HG03342 (cell line): ENCODE measurements at regions not wholly inside any gene's neighbourhood (a gene's known extent, or its start where the extent isn't known, plus 50 kb on each side); places are given as distances from the start of the nearest gene placed in this dataset.
"Not testable (repeated sequence)": the region's sequence is repeated elsewhere in the genome, so short reads cannot be mapped to it uniquely, and the experiment has no call there.

Experiments
- ATAC-seq: cut with Tn5 transposase; IDR thresholded peaks from one replicate; pipeline ENCODE4 v1.9.1; 2021; ENCODE audit warnings: mild to moderate bottlenecking, moderate library complexity; ENCODE audit not compliant: unreplicated experiment

DNA sequence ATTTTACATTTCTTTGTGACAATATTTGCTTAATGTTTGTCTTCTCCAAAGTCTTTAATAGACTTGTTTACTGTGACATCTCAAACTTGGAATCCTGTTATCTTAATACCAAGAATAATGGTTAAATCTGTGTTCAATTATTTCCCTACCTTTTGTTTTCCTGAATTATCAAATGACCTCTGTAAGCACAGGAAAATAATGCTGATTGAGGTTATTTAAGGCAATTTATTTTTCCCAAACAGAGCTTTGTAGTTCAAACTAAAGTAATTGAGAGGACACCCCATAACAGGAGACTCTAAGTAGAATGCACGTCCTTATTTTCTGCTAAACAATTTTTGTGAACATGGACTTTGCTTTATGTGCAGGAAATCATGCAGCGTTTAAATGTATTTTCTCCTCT lies 195.0 kb downstream of the BTBD3 start:
- no peak for ATAC-seq

- no peak for ATAC-seq
These were observed 195.4 kb downstream of the BTBD3 start for GRCh38 chr20:12113075-12113467.

DNA sequence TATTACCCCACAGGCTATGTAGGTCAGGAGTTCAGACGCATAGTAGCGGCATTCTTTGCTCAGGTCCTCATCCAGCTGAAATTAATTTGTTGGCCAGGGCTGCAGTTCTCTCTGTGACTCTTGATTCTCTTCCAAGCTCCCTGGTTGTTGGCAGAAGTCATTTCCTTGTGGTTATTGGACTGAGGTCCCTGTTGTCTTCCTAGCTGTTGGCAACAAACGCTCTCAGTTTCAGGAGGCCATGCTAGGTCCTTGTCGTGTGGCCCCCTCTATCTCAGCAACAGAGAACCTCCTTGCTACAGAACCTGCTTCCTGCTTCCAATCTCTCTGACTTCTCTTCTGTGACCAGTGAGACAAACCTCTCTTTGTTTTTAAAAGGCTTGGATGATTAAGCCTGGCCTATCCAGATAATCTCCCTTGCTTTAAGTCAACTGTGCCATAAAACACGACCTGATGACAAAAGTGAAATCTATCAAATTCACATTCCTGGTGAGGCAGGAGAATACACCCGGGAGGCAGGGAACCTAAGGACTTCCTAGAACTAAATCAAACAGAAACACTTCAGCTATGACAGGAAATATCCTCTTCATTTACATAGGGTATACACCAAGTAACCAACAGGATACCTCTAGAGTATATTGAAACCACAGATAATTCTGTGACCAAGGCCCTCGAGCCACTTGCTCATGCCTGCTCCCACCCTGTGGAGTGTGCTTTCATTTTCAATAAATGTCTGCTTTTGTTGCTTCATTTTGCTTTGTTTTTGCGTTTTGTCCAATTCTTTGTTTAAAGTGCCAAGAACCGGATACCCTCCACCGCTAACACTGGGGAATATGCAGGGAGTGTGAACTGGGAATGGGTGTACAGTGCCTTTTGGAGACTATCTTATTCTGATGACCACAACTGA lies 196.0 kb downstream of the BTBD3 start:
- no peak for ATAC-seq

DNA sequence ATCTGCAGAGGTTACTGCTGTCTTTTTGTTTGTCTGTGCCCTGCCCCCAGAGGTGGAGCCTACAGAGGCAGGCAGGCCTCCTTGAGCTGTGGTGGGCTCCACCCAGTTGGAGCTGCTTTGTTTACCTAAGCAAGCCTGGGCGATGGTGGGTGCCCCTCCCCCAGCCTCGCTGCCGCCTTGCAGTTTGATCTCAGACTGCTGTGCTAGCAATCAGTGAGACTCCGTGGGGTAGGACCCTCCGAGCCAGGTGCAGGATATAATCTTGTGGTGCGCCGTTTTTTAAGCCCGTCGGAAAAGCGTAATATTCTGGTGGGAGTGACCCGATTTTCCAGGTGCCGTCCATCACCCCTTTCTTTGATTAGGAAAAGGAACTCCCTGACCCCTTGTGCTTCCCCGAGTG lies 211.4 kb downstream of the BTBD3 start:
- ATAC-seq = not testable (repeated sequence)

- ATAC-seq = not testable (repeated sequence)
These were observed 211.8 kb downstream of the BTBD3 start for GRCh38 chr20:12129532-12129931.

DNA sequence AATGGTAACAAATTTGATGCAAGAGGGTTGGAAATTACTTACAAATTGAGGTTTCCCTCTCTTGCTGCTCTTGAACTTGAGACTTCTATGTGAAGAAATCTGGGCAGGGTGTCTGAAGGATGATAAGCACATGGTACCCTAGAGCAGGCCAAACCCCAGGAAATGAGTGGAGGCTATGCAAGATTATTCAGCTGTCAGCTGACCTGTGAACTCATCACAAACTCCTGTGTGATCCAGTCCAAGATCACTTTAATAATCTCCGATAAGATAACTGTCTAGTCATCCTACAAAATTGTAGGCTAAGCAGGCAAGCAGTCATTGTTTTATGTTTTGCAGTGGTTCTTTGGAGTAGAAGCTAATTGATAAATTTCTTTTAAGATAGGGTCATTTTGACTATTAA lies 213.1 kb downstream of the BTBD3 start:
- ATAC-seq = no peak

DNA sequence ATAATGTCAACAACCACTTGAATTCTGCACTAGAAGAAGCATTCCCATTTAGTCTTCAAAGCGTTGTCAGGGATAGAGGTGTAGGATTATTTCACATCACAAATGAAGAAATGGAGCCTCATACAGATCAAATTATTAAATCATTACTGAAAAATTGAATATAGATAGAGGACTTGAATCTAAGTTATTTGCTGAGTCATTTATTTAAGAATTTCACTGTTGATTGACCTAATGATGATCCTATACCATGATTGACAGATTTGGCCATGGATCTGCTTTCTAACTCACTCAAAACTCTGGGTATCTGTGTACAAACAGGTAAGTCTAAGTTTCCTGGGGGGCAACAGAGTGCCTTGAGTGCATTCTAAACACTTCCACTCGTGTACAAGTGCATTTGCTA lies 215.9 kb downstream of the BTBD3 start:
- no peak for ATAC-seq

DNA sequence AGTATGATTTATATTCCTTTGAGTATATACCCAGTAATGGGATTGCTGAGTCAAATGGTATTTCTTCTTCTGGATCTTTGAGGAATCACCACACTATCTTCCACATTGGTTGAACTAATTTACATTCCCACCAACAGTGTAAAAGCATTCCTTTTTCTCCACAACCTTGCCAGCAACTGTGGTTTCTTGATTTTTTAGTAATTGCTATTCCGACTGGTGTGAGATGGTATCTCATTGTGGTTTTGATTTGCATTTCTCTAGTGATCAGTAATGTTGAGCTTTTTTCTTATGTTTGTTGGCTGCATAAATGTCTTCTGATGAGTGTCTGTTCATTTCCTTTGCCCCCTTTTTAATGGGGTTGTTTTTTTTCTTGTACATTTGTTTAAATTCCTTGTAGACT lies 228.3 kb downstream of the BTBD3 start:
- not testable (repeated sequence) for ATAC-seq

GRCh38 chr20:12152996-12153395 lies 235.3 kb downstream of the BTBD3 start:
- no peak for ATAC-seq

DNA sequence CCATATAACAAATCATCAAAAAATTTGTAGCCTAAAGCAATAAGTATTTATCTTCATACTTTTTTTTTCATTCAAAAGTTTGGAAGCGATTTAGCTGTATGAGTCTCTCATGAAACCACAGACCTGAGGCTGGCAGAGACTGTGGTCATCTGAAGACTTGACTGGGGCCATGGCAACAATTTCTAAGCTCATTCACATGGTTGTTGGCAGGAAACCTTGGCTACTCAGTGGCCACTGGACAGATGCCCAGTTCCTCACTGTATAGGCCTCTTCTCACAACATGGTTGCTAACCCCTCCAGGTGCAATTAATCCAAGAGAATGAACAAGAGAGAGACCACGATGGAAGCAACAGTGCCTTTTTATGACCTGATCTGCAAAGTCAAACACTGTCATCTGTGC lies 235.9 kb downstream of the BTBD3 start:
- ATAC-seq = no peak

DNA sequence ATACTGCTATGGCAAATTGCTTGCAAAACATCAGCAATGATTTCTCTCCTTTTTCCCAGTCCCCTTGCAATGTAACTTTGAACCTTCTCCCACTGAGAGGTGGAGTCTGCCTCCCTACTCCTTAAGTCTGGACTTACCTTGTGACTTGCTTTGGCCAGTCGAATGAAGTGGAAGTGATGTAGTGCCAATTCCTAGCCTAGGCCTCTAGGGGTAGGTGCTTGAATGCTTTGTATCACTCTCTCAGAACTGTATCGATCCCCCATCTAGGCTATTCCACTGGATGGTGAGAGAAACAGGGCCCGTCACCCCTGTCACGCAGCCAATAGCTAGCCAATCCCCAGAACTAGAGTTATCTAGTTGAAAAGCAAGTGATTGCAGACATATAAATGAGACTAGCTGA lies 238.6 kb downstream of the BTBD3 start:
- no peak for ATAC-seq

DNA sequence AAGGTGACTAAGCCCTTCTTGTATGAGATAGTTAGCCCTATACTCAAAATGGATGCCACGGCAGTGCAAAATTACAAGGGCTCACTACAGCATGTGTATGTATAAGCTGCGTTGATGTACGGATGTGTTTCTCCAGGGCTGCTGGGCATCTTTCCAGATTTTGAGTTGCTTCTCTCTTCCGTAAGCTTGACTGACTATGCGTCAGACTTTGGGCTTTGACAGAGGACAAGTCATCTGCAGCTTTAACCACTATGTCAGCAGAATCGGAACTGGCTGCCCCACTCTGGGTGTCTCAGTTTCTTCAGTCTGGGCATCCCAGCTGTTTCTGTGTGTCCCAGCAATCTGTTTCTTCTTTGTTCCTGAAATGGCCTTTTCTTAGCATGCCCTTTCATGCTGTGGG lies 241.6 kb downstream of the BTBD3 start:
- ATAC-seq = no peak

DNA sequence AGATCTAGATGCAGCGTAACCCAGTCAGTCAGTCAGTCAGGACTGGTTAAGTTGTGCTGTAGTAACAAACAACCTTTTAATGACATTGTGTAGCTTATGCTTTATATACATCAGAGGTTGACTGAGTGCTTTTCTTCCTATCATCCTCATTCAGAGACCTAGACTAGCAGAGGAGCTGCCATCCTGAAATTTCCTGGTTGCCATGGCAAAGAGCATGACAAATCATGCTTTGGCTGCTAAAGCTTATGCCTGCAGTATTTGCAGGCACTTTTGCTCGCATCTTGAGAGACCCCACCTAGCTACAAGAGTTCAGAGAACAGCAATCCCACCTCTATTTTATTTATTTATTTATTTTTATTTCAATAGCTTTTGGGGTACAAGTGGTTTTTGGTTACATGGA lies 244.0 kb downstream of the BTBD3 start:
- ATAC-seq = no peak

- ATAC-seq = no peak
These were observed 248.5 kb downstream of the BTBD3 start for GRCh38 chr20:12166053-12166717.

DNA sequence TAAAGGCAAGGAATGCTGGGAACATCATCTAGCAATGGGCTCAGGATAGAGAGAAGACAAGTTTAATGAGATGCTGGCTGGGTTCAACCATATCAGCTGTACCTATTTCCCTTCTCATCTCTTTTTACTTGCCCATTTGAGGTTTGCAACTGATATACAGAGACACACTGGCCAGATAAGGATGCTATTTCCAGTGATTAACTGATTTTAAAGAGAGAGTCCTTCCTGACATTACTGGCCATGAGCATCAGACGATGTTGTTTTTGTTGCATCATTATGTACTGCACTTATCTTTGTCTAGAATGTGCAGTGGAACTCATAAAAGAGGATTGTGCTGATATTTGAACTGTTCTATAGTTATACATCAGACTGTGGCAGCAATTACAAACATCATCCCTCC lies 252.7 kb downstream of the BTBD3 start:
- ATAC-seq = no peak

GRCh38 chr20:12171923-12172524 lies 254.3 kb downstream of the BTBD3 start:
- no peak for ATAC-seq

- no peak for ATAC-seq
These were observed 255.8 kb downstream of the BTBD3 start for GRCh38 chr20:12173347-12174012.

DNA sequence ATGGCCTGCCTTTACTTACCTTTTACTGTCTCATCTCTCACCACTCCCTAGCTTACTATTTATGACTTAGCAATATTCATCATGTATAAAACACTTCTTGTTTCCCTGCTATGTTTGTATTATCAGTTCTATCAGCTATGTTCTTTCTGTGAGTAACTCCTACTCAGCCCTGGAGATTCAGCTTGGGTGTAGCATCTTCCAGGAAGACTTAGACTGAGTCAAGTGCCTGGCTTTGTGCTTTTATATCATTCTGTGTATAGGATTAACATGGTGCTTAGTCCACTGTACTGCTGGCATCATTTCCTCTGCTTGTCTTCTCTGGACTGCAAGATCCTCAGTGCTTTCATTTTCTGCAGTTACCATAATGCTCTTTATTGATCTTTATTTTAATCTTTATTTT lies 257.8 kb downstream of the BTBD3 start:
- ATAC-seq = no peak

DNA sequence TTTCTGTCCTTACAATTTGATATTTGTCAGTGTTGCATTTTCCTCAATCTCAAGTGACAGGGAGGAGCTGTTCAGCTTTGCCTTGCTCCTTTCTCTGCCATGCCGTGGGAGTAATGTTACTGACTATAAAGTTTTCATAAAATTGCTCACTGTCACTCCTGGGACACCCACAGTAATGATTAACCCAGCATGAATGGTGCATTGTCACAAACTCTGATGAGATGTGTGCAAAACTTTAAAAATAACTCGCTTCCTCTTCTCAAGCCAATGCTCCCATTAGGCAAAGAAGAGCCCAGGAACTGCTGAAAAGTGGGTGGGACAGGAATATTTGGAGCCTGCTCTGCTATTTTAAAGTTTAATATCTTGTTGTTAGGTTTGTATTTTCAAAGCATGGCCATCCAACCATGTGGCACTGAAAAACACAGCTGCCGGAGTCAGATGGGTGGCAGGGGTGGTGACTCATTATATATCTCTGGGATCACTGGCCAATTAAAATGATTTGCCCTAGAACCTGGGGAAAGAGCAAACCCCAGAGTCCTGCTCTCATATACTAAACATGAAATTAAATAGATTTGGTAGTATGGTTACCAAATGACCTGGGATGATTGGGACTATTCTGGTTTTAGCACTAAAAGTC lies 260.1 kb downstream of the BTBD3 start:
- ATAC-seq = no peak

- no peak for ATAC-seq
These were observed 262.0 kb downstream of the BTBD3 start for GRCh38 chr20:12179692-12180091.

DNA sequence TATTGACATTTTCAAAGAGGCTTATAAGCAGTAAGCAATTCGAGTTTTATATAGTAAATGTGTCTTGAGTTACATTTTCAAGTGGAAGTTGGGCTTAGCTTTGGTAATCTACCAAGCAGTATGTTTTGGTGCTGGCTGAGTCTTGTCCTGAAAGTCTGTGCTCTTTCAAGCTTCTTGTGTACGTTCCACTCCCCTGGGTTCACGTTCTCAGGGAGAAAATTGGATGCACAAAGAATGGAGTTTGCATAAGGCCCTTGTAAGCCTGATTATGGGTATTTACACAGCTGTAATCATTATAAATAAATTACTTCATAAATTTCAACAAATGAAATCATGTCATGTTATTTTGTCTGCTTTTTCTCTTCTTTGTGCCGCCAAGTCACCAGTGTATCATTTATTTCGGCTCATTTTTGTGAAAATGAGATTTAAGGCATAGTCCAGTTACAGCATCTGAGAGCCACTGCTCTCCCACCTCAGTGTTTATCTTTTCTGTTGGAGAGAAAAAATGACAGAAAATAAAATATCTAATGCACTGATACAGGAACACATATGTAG lies 262.5 kb downstream of the BTBD3 start:
- ATAC-seq = no peak
